ENCODE measurements at regions not wholly inside any gene's neighbourhood (a gene's known extent, or its start where the extent isn't known, plus 50 kb on each side); places are given as distances from the start of the nearest gene placed in this dataset.

DNA sequence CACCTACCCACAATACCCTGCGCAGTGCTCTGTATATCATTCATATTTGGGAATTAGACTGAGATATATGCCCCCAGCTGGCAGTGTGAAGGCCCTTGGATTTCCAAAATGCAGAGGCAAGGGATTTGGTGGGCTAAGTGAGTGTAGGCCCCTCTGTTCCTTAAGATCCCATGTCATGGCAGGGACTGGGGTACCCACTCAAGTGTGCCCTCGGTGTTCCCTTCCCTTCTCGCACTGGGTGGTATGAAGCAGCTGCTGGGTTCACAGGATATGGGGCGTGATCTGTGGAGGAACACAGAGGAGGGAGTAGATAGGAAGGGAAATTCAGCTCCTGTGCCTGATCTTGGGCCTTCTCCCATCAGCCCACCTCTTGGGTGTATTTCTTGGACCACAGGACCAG is 63.1 kb upstream of the VASH1 start:
- TF ChIP-seq, protein P1, sequence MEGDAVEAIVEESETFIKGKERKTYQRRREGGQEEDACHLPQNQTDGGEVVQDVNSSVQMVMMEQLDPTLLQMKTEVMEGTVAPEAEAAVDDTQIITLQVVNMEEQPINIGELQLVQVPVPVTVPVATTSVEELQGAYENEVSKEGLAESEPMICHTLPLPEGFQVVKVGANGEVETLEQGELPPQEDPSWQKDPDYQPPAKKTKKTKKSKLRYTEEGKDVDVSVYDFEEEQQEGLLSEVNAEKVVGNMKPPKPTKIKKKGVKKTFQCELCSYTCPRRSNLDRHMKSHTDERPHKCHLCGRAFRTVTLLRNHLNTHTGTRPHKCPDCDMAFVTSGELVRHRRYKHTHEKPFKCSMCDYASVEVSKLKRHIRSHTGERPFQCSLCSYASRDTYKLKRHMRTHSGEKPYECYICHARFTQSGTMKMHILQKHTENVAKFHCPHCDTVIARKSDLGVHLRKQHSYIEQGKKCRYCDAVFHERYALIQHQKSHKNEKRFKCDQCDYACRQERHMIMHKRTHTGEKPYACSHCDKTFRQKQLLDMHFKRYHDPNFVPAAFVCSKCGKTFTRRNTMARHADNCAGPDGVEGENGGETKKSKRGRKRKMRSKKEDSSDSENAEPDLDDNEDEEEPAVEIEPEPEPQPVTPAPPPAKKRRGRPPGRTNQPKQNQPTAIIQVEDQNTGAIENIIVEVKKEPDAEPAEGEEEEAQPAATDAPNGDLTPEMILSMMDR (IDR thresholded peaks at IDR 0.05 in 8 of 11, conservative IDR thresholded peaks at IDR 0.05 in 3 of 11), result no peak
- no peak for TF ChIP-seq POLR2AphosphoS5 (IDR thresholded peaks at IDR 0.05)
